ENCODE measurements at regions not wholly inside any gene's neighbourhood (a gene's known extent, or its start where the extent isn't known, plus 50 kb on each side); places are given as distances from the start of the nearest gene placed in this dataset.

GRCh38 chr13:73268306-73268705 is 209.5 kb downstream of the KLF5 start:
- TF ChIP-seq EZH2 (IDR thresholded peaks at IDR 0.05) = no peak
- TF ChIP-seq POLR2AphosphoS5 (IDR thresholded peaks at IDR 0.05; ENCODE audit: borderline replicate concordance, low read depth, low read length) = no peak

Measured in SK-N-MC (cell line).